ENCODE measurements at regions not wholly inside any gene's neighbourhood (a gene's known extent, or its start where the extent isn't known, plus 50 kb on each side); places are given as distances from the start of the nearest gene placed in this dataset.
"Not testable (repeated sequence)": the region's sequence is repeated elsewhere in the genome, so short reads cannot be mapped to it uniquely, and the experiment has no call there.

- DNase-seq (ENCODE audit: extremely low read depth, insufficient read length): no peak
- no peak for TF ChIP-seq CTCF (IDR thresholded peaks at IDR 0.05; ENCODE audit: insufficient read depth, low read length, poor library complexity, severe bottlenecking)
- no peak overlapping the region for H3K4me3 ChIP-seq (replicated peaks; ENCODE audit: low read depth, low read length)
- H3K36me3 ChIP-seq (ENCODE audit: control insufficient read depth, insufficient read depth, low read length): no peaks in the 10 kb centered on the region
- H3K27me3 ChIP-seq (replicated peaks; ENCODE audit: control insufficient read depth, insufficient read depth, low read length): no peaks in the 10 kb centered on the region
Measured at GRCh38 chr11:38788561-38788960, 2190.5 kb upstream of the RAG2 start.

GRCh38 chr11:38784164-38784563, 2186.1 kb upstream of the RAG2 start:
- no peak for TF ChIP-seq CTCF (IDR thresholded peaks at IDR 0.05; ENCODE audit: insufficient read depth, low read length, poor library complexity, severe bottlenecking)
- H3K27me3 ChIP-seq (replicated peaks; ENCODE audit: control insufficient read depth, insufficient read depth, low read length): no peaks in the 10 kb centered on the region
- DNase-seq (ENCODE audit: extremely low read depth, insufficient read length): no peak
- no peak overlapping the region for H3K4me3 ChIP-seq (replicated peaks; ENCODE audit: low read depth, low read length)
- H3K36me3 ChIP-seq (ENCODE audit: control insufficient read depth, insufficient read depth, low read length): no peaks in the 10 kb centered on the region

GRCh38 chr11:38766796-38767195, 2168.8 kb upstream of the RAG2 start:
- no peak for DNase-seq (ENCODE audit: extremely low read depth, insufficient read length)

GRCh38 chr11:38759394-38759793, 2161.4 kb upstream of the RAG2 start:
- H3K27me3 ChIP-seq (replicated peaks; ENCODE audit: control insufficient read depth, insufficient read depth, low read length): no peaks in the 10 kb centered on the region
- no peaks in the 10 kb centered on the region for H3K36me3 ChIP-seq (ENCODE audit: control insufficient read depth, insufficient read depth, low read length)
- no peak for DNase-seq (ENCODE audit: extremely low read depth, insufficient read length)
- TF ChIP-seq CTCF (IDR thresholded peaks at IDR 0.05; ENCODE audit: insufficient read depth, low read length, poor library complexity, severe bottlenecking): no peak
- H3K4me3 ChIP-seq (replicated peaks; ENCODE audit: low read depth, low read length): no peak overlapping the region

More at GRCh38 chr11:38766796-38767195, 2168.8 kb upstream of the RAG2 start:
- H3K27me3 ChIP-seq (replicated peaks; ENCODE audit: control insufficient read depth, insufficient read depth, low read length): no peaks in the 10 kb centered on the region
- no peak overlapping the region for H3K4me3 ChIP-seq (replicated peaks; ENCODE audit: low read depth, low read length)
- H3K36me3 ChIP-seq (ENCODE audit: control insufficient read depth, insufficient read depth, low read length): no peaks in the 10 kb centered on the region
- no peak for TF ChIP-seq CTCF (IDR thresholded peaks at IDR 0.05; ENCODE audit: insufficient read depth, low read length, poor library complexity, severe bottlenecking)

- no peak for DNase-seq (ENCODE audit: extremely low read depth, insufficient read length)
- no peak overlapping the region for H3K4me3 ChIP-seq (replicated peaks; ENCODE audit: low read depth, low read length)
- TF ChIP-seq CTCF (IDR thresholded peaks at IDR 0.05; ENCODE audit: insufficient read depth, low read length, poor library complexity, severe bottlenecking): no peak
- H3K36me3 ChIP-seq (ENCODE audit: control insufficient read depth, insufficient read depth, low read length): no peaks in the 10 kb centered on the region
- no peaks in the 10 kb centered on the region for H3K27me3 ChIP-seq (replicated peaks; ENCODE audit: control insufficient read depth, insufficient read depth, low read length)
Measured at GRCh38 chr11:38756537-38756936, 2158.5 kb upstream of the RAG2 start.

- DNase-seq (ENCODE audit: extremely low read depth, insufficient read length): no peak
- Histone ChIP-seq H3K4me3 (replicated peaks; ENCODE audit: low read depth, low read length) (no peak overlapping the region), H3K36me3 (ENCODE audit: control insufficient read depth, insufficient read depth, low read length) (no peaks in the 10 kb centered on the region), H3K27me3 (replicated peaks; ENCODE audit: control insufficient read depth, insufficient read depth, low read length) (no peaks in the 10 kb centered on the region)
- no peak for TF ChIP-seq CTCF (IDR thresholded peaks at IDR 0.05; ENCODE audit: insufficient read depth, low read length, poor library complexity, severe bottlenecking)
Measured at GRCh38 chr11:38751421-38751820, 2153.4 kb upstream of the RAG2 start.

GRCh38 chr11:38746516-38746915, 2148.5 kb upstream of the RAG2 start:
- H3K27me3 ChIP-seq (replicated peaks; ENCODE audit: control insufficient read depth, insufficient read depth, low read length); DNase-seq (ENCODE audit: extremely low read depth, insufficient read length); H3K36me3 ChIP-seq (ENCODE audit: control insufficient read depth, insufficient read depth, low read length); H3K4me3 ChIP-seq (replicated peaks; ENCODE audit: low read depth, low read length): not testable (repeated sequence)

Measured in GM06990 (cell line).